Endothelial cell of hepatic sinusoid (primary cell): ENCODE measurements at regions not wholly inside any gene's neighbourhood (a gene's known extent, or its start where the extent isn't known, plus 50 kb on each side); places are given as distances from the start of the nearest gene placed in this dataset.

Source experiments
- in situ Hi-C: cut with HindIII; loops from 2 replicates; pipeline ENCODE4 v1.10.0; 2017; ENCODE audit warnings: low sequenced_read_pairs

GRCh38 chr22:49613108-49613507 lies 214.6 kb downstream of the BRD1 start:
- in situ Hi-C loops: no loop called here

DNA sequence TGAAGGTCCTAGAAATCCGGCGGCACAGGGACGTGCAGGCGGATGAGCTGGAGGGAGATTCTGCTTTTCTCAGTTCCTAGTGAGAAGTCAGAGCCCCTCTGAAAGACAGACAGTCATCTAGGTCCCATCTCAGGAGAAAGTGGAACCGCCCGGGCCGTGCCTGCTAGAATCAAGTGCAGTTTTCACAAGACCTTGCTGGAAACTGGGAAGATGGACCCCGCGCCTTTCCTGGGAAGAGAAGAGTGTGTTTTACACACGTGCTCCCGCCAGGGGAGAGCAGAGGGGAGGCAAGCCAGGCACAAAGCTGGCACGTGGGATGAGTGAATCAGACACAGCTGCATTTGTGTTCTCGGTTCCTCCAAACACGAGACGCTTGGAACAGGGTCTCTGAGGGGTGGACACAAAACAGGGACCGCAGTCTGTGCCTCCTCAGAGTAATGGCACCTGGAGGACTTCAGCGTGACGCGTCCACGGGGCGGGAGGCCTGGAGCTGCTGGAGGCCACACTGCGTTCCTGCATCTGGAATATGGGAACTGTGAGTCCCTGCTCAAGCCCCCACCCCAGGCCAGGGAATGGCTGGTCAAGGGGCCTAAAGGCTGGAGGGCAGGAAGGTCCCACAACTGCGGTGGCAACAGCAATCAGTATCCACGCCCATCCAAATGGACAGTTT lies 218.3 kb downstream of the BRD1 start:
- in situ Hi-C loops: no loop called here

DNA sequence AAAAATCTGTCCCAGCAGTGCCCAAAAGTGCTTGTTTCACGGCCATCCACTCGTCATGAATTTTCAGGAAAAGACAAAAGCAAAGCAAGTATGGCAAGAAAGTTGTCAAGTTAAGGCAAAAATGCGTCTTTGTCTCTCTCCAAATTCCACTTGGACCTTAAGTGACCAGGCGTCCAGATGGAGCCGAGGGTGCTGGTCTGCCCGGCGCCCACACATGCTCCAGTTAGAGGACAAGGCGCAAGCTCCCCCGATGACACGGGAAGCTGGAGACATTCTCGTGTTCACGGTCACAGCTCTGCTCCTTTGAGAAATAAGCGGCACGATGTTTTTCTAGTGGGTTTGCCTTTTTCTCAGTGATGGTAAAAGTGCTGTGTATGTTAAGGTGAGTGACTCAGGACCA lies 219.0 kb downstream of the BRD1 start:
- in situ Hi-C loops: no loop called here

DNA sequence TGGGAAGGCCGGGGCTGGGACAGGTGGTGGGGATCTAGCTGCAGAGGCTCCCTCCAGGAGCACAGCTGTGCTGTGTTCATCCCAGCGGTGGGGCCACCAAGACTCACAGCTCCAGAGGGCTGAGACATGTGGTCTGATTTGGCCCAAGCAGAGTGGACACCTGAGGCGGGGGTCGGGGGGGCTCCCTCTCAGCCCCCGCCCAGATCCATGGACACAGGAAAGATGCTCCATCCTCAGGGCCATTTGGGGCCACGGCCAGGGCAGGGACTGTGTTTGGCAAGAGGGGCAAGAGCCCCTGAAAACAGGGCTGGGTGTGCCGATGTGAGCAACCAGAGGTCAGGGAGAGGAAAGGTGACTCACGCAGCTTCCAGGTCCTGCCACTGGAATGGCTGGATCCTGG lies 219.4 kb downstream of the BRD1 start:
- in situ Hi-C loops: no loop called here

- in situ Hi-C loops: no loop called here
Measured at GRCh38 chr22:49607821-49608220, 219.9 kb downstream of the BRD1 start.

DNA sequence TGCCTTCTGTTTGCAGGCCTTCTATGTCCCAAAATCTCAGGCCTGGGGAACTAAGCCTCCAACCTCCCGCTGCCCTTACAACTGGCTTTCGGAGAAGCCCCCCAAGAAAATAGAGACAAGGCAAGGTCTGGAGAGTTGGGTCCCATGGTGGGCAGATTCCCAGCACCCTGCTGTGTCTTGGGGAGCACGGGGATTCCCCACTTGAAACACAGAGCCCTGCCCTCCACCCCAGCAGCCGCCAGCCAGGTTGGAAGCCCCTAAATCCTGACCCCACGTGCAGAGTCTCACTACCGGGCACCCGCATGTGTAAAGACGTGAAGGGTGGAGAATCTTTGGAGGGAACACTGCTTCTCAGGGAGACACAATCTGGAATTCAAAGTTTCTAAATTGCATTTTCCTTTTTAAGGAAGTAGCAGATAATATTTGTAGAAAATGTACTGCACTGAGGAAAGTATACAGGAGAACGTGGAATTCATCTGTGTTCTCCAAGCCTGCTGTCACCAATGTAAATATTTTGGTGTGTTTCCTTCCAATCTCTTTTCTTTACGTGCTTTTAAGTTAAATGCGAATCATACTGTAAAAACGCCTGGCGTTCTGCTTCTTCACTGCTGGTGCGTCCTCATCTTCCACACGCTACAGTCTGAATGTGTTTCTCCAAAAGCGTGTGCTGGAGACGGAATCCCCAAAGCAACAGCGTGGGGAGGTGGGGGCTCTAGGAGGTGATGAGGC lies 220.9 kb downstream of the BRD1 start:
- in situ Hi-C loops: no loop called here

DNA sequence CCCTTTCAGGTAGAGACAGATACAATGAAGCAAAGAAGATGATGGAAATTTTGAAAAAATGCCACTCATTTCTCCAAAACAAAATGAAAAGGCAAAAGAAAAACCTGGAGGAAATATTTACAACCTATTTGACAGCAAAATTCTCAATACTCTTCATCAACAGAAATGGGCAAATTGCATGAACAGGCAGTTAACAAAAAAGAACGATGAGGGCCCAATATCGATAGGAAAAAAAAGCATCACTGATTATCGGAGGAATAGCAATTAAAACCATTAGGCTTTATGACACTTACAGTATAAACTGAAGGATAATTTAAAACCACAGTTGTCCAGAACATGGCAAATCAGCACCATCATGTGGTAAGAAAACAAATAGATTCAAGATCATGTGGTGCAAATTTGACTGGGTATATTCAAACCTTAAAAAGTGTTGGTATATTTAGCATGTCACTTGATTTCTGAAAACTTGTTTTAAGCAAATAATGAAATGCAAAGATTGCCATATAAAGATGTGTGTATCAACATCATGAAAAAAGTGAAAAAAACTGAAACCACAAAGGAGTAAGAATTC lies 222.9 kb downstream of the BRD1 start:
- in situ Hi-C loops: no loop called here

DNA sequence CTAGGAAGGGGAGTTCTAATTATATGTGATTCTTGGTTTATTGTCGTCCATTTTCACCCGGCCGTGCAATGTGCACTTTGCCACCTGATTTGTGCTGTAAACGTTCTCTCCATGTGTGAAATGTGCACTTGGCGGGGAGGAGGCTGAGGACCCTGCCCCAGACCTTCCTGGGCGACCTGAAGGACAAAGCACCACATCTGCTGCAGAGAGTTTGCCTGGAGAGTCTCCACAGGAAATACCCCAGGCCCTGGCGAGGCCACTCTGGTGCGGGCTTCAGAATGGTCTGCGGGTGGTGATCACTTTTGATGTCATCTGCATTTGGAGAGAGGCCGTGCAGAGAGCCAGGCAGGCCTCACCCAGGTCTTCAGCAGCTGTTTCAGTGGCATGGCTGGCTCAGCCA lies 224.7 kb downstream of the BRD1 start:
- in situ Hi-C loops: no loop called here

DNA sequence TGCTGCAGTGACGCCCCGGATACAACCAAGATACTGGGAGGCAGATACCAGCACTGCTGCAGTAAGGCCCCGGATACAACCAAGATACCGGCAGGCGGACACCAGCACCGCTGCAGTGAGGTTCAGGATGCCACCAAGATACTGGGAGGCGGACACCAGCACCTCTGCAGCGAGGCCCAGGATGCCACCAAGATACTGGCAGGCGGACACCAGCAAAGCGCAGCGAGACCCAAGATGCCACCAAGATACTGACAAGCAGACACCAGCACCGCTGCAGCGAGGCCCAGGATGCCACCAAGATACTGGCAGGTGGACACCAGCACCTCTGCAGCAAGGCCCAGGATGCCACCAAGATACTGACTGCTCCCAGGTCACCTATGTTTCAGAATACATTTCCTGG lies 225.2 kb downstream of the BRD1 start:
- in situ Hi-C loops: no loop called here

DNA sequence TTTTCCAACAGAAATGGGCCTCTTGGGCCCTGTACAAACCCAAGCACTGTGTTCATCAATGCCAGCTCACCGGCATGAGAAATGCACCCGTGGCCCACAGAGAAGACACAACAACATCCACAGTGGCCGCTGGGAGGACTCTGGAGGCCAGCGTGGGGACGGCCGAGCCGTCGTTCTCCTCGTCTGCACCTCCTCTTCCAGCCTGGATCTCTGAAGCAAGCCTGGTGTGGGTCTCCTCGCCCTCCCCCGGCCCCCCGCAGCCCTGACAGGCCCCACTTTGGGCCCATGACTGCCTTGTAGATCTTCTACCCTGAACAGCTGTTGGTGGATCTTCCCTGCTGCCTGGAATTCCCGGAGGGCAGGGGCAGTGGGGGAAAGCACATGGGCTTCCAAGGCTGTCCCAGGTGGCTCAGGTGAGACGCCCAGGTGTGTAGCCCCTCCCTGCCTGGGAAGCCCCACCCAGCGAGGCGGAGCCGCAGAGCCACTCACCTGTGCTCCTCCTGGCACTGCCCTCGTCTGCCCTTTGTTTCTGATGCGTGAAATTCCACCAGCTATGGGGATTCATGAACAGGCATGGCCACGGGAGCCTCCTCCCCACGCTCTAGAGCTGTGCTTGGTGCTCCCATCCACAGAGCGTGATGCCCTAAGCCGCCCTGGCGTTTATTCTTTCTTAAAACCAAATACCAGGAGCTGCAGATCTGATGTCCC lies 225.9 kb downstream of the BRD1 start:
- in situ Hi-C loops: no loop called here

GRCh38 chr22:49600891-49601431 lies 226.7 kb downstream of the BRD1 start:
- in situ Hi-C loops: no loop called here

GRCh38 chr22:49600468-49600867 lies 227.2 kb downstream of the BRD1 start:
- in situ Hi-C loops: no loop called here

- in situ Hi-C loops: no loop called here
Measured at GRCh38 chr22:49599691-49600455, 227.8 kb downstream of the BRD1 start.

- in situ Hi-C loops: no loop called here
Measured at GRCh38 chr22:49599039-49599438, 228.6 kb downstream of the BRD1 start.

DNA sequence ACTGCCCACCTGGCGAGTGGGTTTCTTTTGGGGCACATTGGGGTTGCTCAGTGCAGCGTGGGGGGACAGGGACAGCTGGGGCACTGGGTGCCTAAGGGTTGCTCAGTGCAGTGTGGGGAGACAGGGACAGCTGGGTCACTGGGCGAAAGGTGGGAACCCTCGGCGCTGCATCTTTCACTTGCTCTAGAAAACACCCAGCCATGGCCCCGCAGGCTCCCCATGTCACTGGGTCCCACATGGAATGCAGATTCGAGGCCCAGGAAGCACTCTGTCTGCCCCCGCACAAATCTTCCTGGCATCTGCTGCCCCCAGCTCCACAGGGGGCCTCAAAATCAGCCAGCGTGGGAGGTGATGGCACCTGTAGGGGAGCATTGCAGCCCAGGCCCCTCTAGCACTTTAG lies 229.3 kb downstream of the BRD1 start:
- in situ Hi-C loops: no loop called here

- in situ Hi-C loops: no loop called here
Measured at GRCh38 chr22:49597428-49598039, 230.1 kb downstream of the BRD1 start.

- in situ Hi-C loops: no loop called here
Measured at GRCh38 chr22:49595465-49596078, 232.1 kb downstream of the BRD1 start.

DNA sequence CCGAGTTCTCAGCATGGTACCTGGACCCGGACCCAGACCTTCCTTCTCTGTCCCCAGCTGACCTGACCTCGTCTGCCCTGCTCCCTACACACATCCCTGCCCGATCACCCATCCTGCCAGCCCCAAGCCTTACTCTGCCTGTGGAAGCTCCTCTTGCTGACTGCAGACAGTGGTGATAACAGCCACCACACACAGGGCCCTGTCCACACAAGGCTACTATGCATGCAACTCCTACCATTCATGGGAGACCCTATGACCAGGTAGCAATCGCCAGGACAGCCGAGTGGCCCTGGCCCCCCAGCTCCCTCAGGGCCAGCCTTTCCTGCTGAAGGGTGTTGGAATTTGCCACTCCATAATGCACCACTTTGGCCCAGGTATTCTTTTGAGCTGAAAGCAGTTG lies 233.6 kb downstream of the BRD1 start:
- in situ Hi-C loops: loop anchor here (5.0 kb wide), 1 partner anchor 93 kb away; no protein-coding TSS in a partner anchor

DNA sequence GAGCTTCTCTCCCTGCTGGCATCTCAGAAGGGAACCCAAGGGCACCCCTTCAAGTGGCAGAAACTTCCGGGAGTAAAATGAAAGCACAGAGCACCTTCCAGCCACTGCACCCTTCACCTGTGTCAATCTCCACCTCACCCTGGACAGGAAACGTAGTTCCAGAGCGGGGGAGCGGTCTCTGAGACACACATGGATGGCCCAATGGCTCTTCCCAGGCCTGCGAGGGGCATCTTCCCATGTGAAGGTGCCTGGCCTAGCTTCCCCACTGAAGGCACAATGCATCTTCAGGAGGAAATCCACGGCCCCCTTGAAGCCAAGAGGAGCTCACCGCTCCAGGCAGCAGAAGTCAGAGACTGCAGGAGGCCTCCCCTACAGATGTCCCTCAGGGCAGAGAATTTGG lies 234.2 kb downstream of the BRD1 start:
- in situ Hi-C loops: loop anchor here (5.0 kb wide), 1 partner anchor 94 kb away; no protein-coding TSS in a partner anchor
